Posterior cingulate gyrus (tissue), 11 donors: ENCODE measurements at regions not wholly inside any gene's neighbourhood (a gene's known extent, or its start where the extent isn't known, plus 50 kb on each side); places are given as distances from the start of the nearest gene placed in this dataset.

ENCODE experiments used
- DNase-seq, 10 donors: peaks; one replicate each; pipeline versions ENCODE4 v3.0.0 to v3.0.0-alpha.2; 2020 to 2021; ENCODE audit warnings: mixed read lengths in 3 of 10
- intact Hi-C: fragments of 100-400 bp; cut with DNase I; formaldehyde crosslinking; loops from one replicate; pipeline ENCODE4 v1.15.1; 2023

- DNase-seq, result no peak
- intact Hi-C loops, result no loop called here
Observed at GRCh38 chr9:106677374-106677773, 185.6 kb upstream of the ZNF462 start.

GRCh38 chr9:106677830-106678229 is 185.1 kb upstream of the ZNF462 start:
- no peak for DNase-seq
- intact Hi-C loops, result no loop called here

GRCh38 chr9:106678273-106678672 is 184.7 kb upstream of the ZNF462 start:
- intact Hi-C loops, result no loop called here
- DNase-seq, result no peak

- intact Hi-C loops, result no loop called here
- DNase-seq, result no peak
Observed at GRCh38 chr9:106682420-106682819, 180.5 kb upstream of the ZNF462 start.

GRCh38 chr9:106683454-106683853 is 179.5 kb upstream of the ZNF462 start:
- DNase-seq, result no peak
- intact Hi-C loops, result no loop called here

GRCh38 chr9:106684940-106685695 is 177.8 kb upstream of the ZNF462 start:
- intact Hi-C loops, result no loop called here
- DNase-seq, result no peak

- intact Hi-C loops, result no loop called here
- no peak for DNase-seq
Observed at GRCh38 chr9:106689089-106689488, 173.9 kb upstream of the ZNF462 start.

- intact Hi-C loops, result no loop called here
- DNase-seq, result no peak
Observed at GRCh38 chr9:106691627-106692026, 171.3 kb upstream of the ZNF462 start.

GRCh38 chr9:106693558-106693957 is 169.4 kb upstream of the ZNF462 start:
- no peak for DNase-seq
- intact Hi-C loops, result no loop called here

GRCh38 chr9:106696804-106697203 is 166.2 kb upstream of the ZNF462 start:
- intact Hi-C loops, result no loop called here
- DNase-seq, result no peak

- no peak for DNase-seq
- intact Hi-C loops, result no loop called here
Observed at GRCh38 chr9:106697390-106697749, 165.6 kb upstream of the ZNF462 start.

- DNase-seq, result peak; percentile 42 to 91 (median 52)
- intact Hi-C loops, result no loop called here
Observed at GRCh38 chr9:106697750-106698502, 165.0 kb upstream of the ZNF462 start.

GRCh38 chr9:106700676-106701075 is 162.3 kb upstream of the ZNF462 start:
- DNase-seq, result no peak
- intact Hi-C loops, result no loop called here

GRCh38 chr9:106701611-106702010 is 161.4 kb upstream of the ZNF462 start:
- intact Hi-C loops, result no loop called here
- no peak for DNase-seq

- DNase-seq, result no peak
- intact Hi-C loops, result no loop called here
Observed at GRCh38 chr9:106704056-106704615, 158.8 kb upstream of the ZNF462 start.

- intact Hi-C loops, result no loop called here
- DNase-seq, result no peak
Observed at GRCh38 chr9:106707291-106707690, 155.7 kb upstream of the ZNF462 start.

- intact Hi-C loops, result no loop called here
- no peak for DNase-seq
Observed at GRCh38 chr9:106707738-106708474, 155.1 kb upstream of the ZNF462 start.

- no peak for DNase-seq
- intact Hi-C loops, result no loop called here
Observed at GRCh38 chr9:106708475-106709146, 154.4 kb upstream of the ZNF462 start.

- intact Hi-C loops, result no loop called here
- no peak for DNase-seq
Observed at GRCh38 chr9:106712279-106712678, 150.7 kb upstream of the ZNF462 start.

- no peak for DNase-seq
- intact Hi-C loops, result no loop called here
Observed at GRCh38 chr9:106713206-106713605, 149.8 kb upstream of the ZNF462 start.

GRCh38 chr9:106716820-106717219 is 146.1 kb upstream of the ZNF462 start:
- DNase-seq, result no peak
- intact Hi-C loops, result no loop called here
